NB4 (cell line): ENCODE measurements at regions not wholly inside any gene's neighbourhood (a gene's known extent, or its start where the extent isn't known, plus 50 kb on each side); places are given as distances from the start of the nearest gene placed in this dataset.

Source experiments
- POLR2A ChIP-seq: IDR thresholded peaks from 2 replicates; pipeline ENCODE4 v1.6.1; 2011; ENCODE audit warnings: mild to moderate bottlenecking; ENCODE audit not compliant: insufficient read length; ENCODE audit errors: extremely low read depth
- TF ChIP-seq, protein P1 (sequence below): IDR thresholded peaks from one replicate; pipeline ENCODE4 v1.5.1; 2012; ENCODE audit warnings: low read depth, low read length

DNA sequence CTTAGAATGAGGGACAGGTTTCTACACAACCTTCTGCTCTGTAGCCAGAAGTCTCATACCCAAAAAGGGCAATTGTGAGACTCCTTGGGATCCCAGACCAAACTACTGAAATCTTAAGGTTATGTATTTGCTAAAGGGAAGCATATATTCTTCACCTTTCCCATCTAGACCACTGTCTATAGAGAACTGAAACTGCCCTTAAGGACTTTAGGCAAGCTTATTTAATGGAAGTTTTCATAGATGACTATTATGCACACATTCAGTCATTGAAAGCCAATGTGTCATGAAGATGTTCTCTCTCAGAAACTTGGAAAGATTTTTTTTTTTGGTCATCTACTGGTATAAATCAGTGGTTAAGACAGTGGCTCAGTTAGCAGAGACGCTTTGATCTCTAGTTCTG lies 365.3 kb downstream of the MCTP2 start:
- TF ChIP-seq, protein P1, sequence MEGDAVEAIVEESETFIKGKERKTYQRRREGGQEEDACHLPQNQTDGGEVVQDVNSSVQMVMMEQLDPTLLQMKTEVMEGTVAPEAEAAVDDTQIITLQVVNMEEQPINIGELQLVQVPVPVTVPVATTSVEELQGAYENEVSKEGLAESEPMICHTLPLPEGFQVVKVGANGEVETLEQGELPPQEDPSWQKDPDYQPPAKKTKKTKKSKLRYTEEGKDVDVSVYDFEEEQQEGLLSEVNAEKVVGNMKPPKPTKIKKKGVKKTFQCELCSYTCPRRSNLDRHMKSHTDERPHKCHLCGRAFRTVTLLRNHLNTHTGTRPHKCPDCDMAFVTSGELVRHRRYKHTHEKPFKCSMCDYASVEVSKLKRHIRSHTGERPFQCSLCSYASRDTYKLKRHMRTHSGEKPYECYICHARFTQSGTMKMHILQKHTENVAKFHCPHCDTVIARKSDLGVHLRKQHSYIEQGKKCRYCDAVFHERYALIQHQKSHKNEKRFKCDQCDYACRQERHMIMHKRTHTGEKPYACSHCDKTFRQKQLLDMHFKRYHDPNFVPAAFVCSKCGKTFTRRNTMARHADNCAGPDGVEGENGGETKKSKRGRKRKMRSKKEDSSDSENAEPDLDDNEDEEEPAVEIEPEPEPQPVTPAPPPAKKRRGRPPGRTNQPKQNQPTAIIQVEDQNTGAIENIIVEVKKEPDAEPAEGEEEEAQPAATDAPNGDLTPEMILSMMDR, result no peak
- no peak for TF ChIP-seq POLR2A
